ENCODE measurements at regions not wholly inside any gene's neighbourhood (a gene's known extent, or its start where the extent isn't known, plus 50 kb on each side); places are given as distances from the start of the nearest gene placed in this dataset.

- H3K9ac ChIP-seq = no peak overlapping the region
- H3K9me2 ChIP-seq (ENCODE audit: insufficient read depth) = no peaks in the 10 kb centered on the region
- TF ChIP-seq EZH2phosphoT487 (IDR thresholded peaks at IDR 0.05; ENCODE audit: insufficient read depth, low read depth) (no peak), EZH2 (IDR thresholded peaks at IDR 0.05; ENCODE audit: insufficient read depth, poor library complexity, severe bottlenecking) (no peak)
- no peak for DNase-seq
- in situ Hi-C loops (cut with MboI) = no loop called here
- no peak overlapping the region for H3K4me3 ChIP-seq
- 14 to 20% methylated on average over 1 of the region's 1 CpG for WGBS, 2 experiments (ENCODE audit: low coverage in 1 of 2, low lambda C conversion rate in 2 of 2, missing lambda C conversion rate in 2 of 2)
- H3F3A ChIP-seq (ENCODE audit: insufficient read depth) = no peaks in the 10 kb centered on the region
- H3K4me1 ChIP-seq (ENCODE audit: insufficient read depth) = no peaks in the 10 kb centered on the region
- no peaks in the 10 kb centered on the region for H3K9me3 ChIP-seq (ENCODE audit: low read depth)
- H3K36me3 ChIP-seq (ENCODE audit: low read depth) = no peaks in the 10 kb centered on the region
- H3K27me3 ChIP-seq (replicated peaks; ENCODE audit: insufficient read depth) = no peaks in the 10 kb centered on the region
- H3K79me2 ChIP-seq (ENCODE audit: insufficient read depth) = no peaks in the 10 kb centered on the region
- H3K4me2 ChIP-seq (ENCODE audit: unreplicated experiment) = no peak overlapping the region
- H4K20me1 ChIP-seq (ENCODE audit: insufficient read depth) = no peaks in the 10 kb centered on the region
- H3K27ac ChIP-seq = no peak overlapping the region
- H2AFZ ChIP-seq = no peak overlapping the region
Observed at GRCh38 chr4:135365065-135365464, 1163.5 kb upstream of the PABPC4L start.

GRCh38 chr4:135359128-135359527 is 1157.5 kb upstream of the PABPC4L start:
- Histone ChIP-seq H3K79me2 (ENCODE audit: insufficient read depth) (no peaks in the 10 kb centered on the region), H3K9me2 (ENCODE audit: insufficient read depth) (no peaks in the 10 kb centered on the region), H3K4me3 (no peak overlapping the region), H3K4me2 (ENCODE audit: unreplicated experiment) (no peak overlapping the region), H3K9me3 (ENCODE audit: low read depth) (no peaks in the 10 kb centered on the region), H3K27me3 (replicated peaks; ENCODE audit: insufficient read depth) (no peaks in the 10 kb centered on the region), H3K27ac (no peak overlapping the region), H3K4me1 (ENCODE audit: insufficient read depth) (no peaks in the 10 kb centered on the region), H2AFZ (no peak overlapping the region), H3F3A (ENCODE audit: insufficient read depth) (no peaks in the 10 kb centered on the region), H3K36me3 (ENCODE audit: low read depth) (no peaks in the 10 kb centered on the region), H3K9ac (no peak overlapping the region), H4K20me1 (ENCODE audit: insufficient read depth) (no peaks in the 10 kb centered on the region)
- WGBS, 2 experiments (ENCODE audit: low coverage in 1 of 2, low lambda C conversion rate in 2 of 2, missing lambda C conversion rate in 2 of 2) = 36 to 41% methylated on average over 1 of the region's 1 CpG
- TF ChIP-seq EZH2 (IDR thresholded peaks at IDR 0.05; ENCODE audit: insufficient read depth, poor library complexity, severe bottlenecking) = no peak
- TF ChIP-seq EZH2phosphoT487 (IDR thresholded peaks at IDR 0.05; ENCODE audit: insufficient read depth, low read depth) = no peak
- DNase-seq = no peak
- in situ Hi-C loops (cut with MboI) = no loop called here

GRCh38 chr4:135357091-135357490 is 1155.5 kb upstream of the PABPC4L start:
- Histone ChIP-seq H3F3A (ENCODE audit: insufficient read depth) (no peaks in the 10 kb centered on the region), H3K9ac (no peak overlapping the region), H3K9me2 (ENCODE audit: insufficient read depth) (no peaks in the 10 kb centered on the region), H3K4me1 (ENCODE audit: insufficient read depth) (no peaks in the 10 kb centered on the region), H3K36me3 (ENCODE audit: low read depth) (no peaks in the 10 kb centered on the region), H4K20me1 (ENCODE audit: insufficient read depth) (no peaks in the 10 kb centered on the region), H3K4me2 (ENCODE audit: unreplicated experiment) (no peak overlapping the region), H3K4me3 (no peak overlapping the region), H2AFZ (no peak overlapping the region), H3K79me2 (ENCODE audit: insufficient read depth) (no peaks in the 10 kb centered on the region), H3K9me3 (ENCODE audit: low read depth) (no peaks in the 10 kb centered on the region), H3K27ac (no peak overlapping the region), H3K27me3 (replicated peaks; ENCODE audit: insufficient read depth) (no peaks in the 10 kb centered on the region)
- TF ChIP-seq EZH2phosphoT487 (IDR thresholded peaks at IDR 0.05; ENCODE audit: insufficient read depth, low read depth) (no peak), EZH2 (IDR thresholded peaks at IDR 0.05; ENCODE audit: insufficient read depth, poor library complexity, severe bottlenecking) (no peak)
- 0 to 4% methylated on average over 1 of the region's 1 CpG for WGBS, 2 experiments (ENCODE audit: low coverage in 1 of 2, low lambda C conversion rate in 2 of 2, missing lambda C conversion rate in 2 of 2)
- in situ Hi-C loops (cut with MboI) = no loop called here
- no peak for DNase-seq

GRCh38 chr4:135354876-135355275 is 1153.3 kb upstream of the PABPC4L start:
- Histone ChIP-seq H3K27me3 (replicated peaks; ENCODE audit: insufficient read depth) (no peaks in the 10 kb centered on the region), H3K36me3 (ENCODE audit: low read depth) (no peaks in the 10 kb centered on the region), H3K9ac (no peak overlapping the region), H2AFZ (no peak overlapping the region), H3K4me2 (ENCODE audit: unreplicated experiment) (no peak overlapping the region), H3K79me2 (ENCODE audit: insufficient read depth) (no peaks in the 10 kb centered on the region), H3K9me2 (ENCODE audit: insufficient read depth) (no peaks in the 10 kb centered on the region), H4K20me1 (ENCODE audit: insufficient read depth) (no peaks in the 10 kb centered on the region), H3K4me1 (ENCODE audit: insufficient read depth) (no peaks in the 10 kb centered on the region), H3K9me3 (ENCODE audit: low read depth) (no peaks in the 10 kb centered on the region), H3F3A (ENCODE audit: insufficient read depth) (no peaks in the 10 kb centered on the region), H3K4me3 (no peak overlapping the region), H3K27ac (no peak overlapping the region)
- 15 to 30% methylated on average over 1 of the region's 1 CpG for whole genome bisulfite sequencing, 2 experiments (ENCODE audit: low coverage in 1 of 2, low lambda C conversion rate in 2 of 2, missing lambda C conversion rate in 2 of 2)
- in situ Hi-C loops (cut with MboI) = no loop called here
- DNase-seq = no peak
- TF ChIP-seq EZH2 (IDR thresholded peaks at IDR 0.05; ENCODE audit: insufficient read depth, poor library complexity, severe bottlenecking) = no peak
- TF ChIP-seq EZH2phosphoT487 (IDR thresholded peaks at IDR 0.05; ENCODE audit: insufficient read depth, low read depth) = no peak

- Histone ChIP-seq H3K4me3 (no peak overlapping the region), H4K20me1 (ENCODE audit: insufficient read depth) (no peaks in the 10 kb centered on the region), H3F3A (ENCODE audit: insufficient read depth) (no peaks in the 10 kb centered on the region), H3K27me3 (replicated peaks; ENCODE audit: insufficient read depth) (no peaks in the 10 kb centered on the region), H3K9ac (no peak overlapping the region), H3K4me2 (ENCODE audit: unreplicated experiment) (no peak overlapping the region), H3K9me3 (ENCODE audit: low read depth) (no peaks in the 10 kb centered on the region), H3K79me2 (ENCODE audit: insufficient read depth) (no peaks in the 10 kb centered on the region), H3K4me1 (ENCODE audit: insufficient read depth) (no peaks in the 10 kb centered on the region), H2AFZ (no peak overlapping the region), H3K9me2 (ENCODE audit: insufficient read depth) (no peaks in the 10 kb centered on the region), H3K36me3 (ENCODE audit: low read depth) (no peaks in the 10 kb centered on the region), H3K27ac (no peak overlapping the region)
- no peak for TF ChIP-seq EZH2phosphoT487 (IDR thresholded peaks at IDR 0.05; ENCODE audit: insufficient read depth, low read depth)
- TF ChIP-seq EZH2 (IDR thresholded peaks at IDR 0.05; ENCODE audit: insufficient read depth, poor library complexity, severe bottlenecking) = no peak
- in situ Hi-C loops (cut with MboI) = no loop called here
- WGBS, 2 experiments (ENCODE audit: low coverage in 1 of 2, low lambda C conversion rate in 2 of 2, missing lambda C conversion rate in 2 of 2) = 18 to 26% methylated on average over 3 of the region's 3 CpGs
- DNase-seq = no peak
Observed at GRCh38 chr4:135353008-135353407, 1151.4 kb upstream of the PABPC4L start.

All from GM23248 (cell line).